H1 (cell line): ENCODE measurements at regions not wholly inside any gene's neighbourhood (a gene's known extent, or its start where the extent isn't known, plus 50 kb on each side); places are given as distances from the start of the nearest gene placed in this dataset.

Source experiments
- CTCF ChIA-PET: fragments of 300-600 bp; sonication (Branson Sonifier 250); formaldehyde crosslinking; loops from one replicate; lab custom pipeline; 2021; ENCODE audit not compliant: partially characterized antibody; lab: Charles Lee
- POLR2A ChIA-PET: fragments of 300-600 bp; sonication (Branson Sonifier 250); formaldehyde crosslinking; loops from one replicate; lab custom pipeline; 2021; ENCODE audit warnings: inconsistent platforms; ENCODE audit not compliant: partially characterized antibody; lab: Charles Lee
- DNase-seq, 2 experiments: peaks; one replicate each; pipeline versions ENCODE4 v3.0.0 to v3.0.0-alpha.2; 2010 to 2022; ENCODE audit warnings: low spot score in 2 of 2, low read depth in 1 of 2, mixed read lengths in 1 of 2
- FAIRE-seq: peaks from 2 replicates; lab custom pipeline; 2011; peaks lifted over from hg19 to GRCh38; lab: Jason Lieb, UNC
- H2AFZ ChIP-seq: 2 replicates; pipeline ENCODE4 v1.8.1; 2012; ENCODE audit warnings: low read length, inconsistent platforms
- H2AK5ac ChIP-seq: 2 replicates; pipeline ENCODE4 v1.6.1; 2013; ENCODE audit warnings: low read depth, low read length
- H2BK120ac ChIP-seq: replicated peaks from 2 replicates; pipeline ENCODE3; 2013; ENCODE audit warnings: low read depth, low read length, inconsistent platforms
- H2BK12ac ChIP-seq: 2 replicates; pipeline ENCODE4 v1.6.1; 2013; ENCODE audit warnings: low read depth, low read length
- H2BK15ac ChIP-seq: 2 replicates; pipeline ENCODE4 v1.6.1; 2013; ENCODE audit warnings: low read length
- H2BK20ac ChIP-seq: 2 replicates; pipeline ENCODE4 v1.6.1; 2013; ENCODE audit warnings: low read length
- H2BK5ac ChIP-seq: 2 replicates; pipeline ENCODE4 v1.6.1; 2013; ENCODE audit warnings: low read depth, low read length
- H3K14ac ChIP-seq: 2 replicates; pipeline ENCODE4 v1.6.1; 2013; ENCODE audit warnings: inconsistent platforms; ENCODE audit not compliant: insufficient read length
- H3K18ac ChIP-seq: 2 replicates; pipeline ENCODE4 v1.6.1; 2013; ENCODE audit warnings: low read length; ENCODE audit errors: extremely low read depth
- H3K23ac ChIP-seq: 2 replicates; pipeline ENCODE4 v1.6.1; 2013; ENCODE audit warnings: inconsistent platforms; ENCODE audit not compliant: insufficient read length
- H3K23me2 ChIP-seq: 2 replicates; pipeline ENCODE4 v1.6.1; 2013; ENCODE audit warnings: low read depth, low read length
- H3K27ac ChIP-seq: 2 replicates; pipeline ENCODE4 v1.6.1; 2011; ENCODE audit warnings: low read depth, low read length, inconsistent platforms
- H3K27me3 ChIP-seq, 4 experiments: replicated peaks in 1 of 4; 1 replicate in 1 of 4; 2 replicates in 3 of 4; pipeline versions ENCODE4 v1.6.1 to v1.8.1; 2011 to 2013; ENCODE audit warnings: low read length in 3 of 4, mild to moderate bottlenecking in 3 of 4, inconsistent platforms in 2 of 4, mixed read lengths in 2 of 4, moderate library complexity in 1 of 4; ENCODE audit not compliant: control insufficient read depth in 3 of 4, insufficient read depth in 3 of 4; ENCODE audit errors: extremely low read depth in 1 of 4
- H3K36me3 ChIP-seq, 4 experiments: 2 replicates each; pipeline versions ENCODE4 v1.6.1 to v1.8.1; 2011 to 2013; ENCODE audit warnings: mild to moderate bottlenecking in 4 of 4, low read length in 3 of 4, moderate library complexity in 2 of 4, control low read depth in 1 of 4, inconsistent platforms in 1 of 4; ENCODE audit not compliant: insufficient read depth in 4 of 4, control insufficient read depth in 2 of 4
- H3K4ac ChIP-seq: replicated peaks from 2 replicates; pipeline ENCODE3; 2013; ENCODE audit warnings: low read length, low read depth, mixed read lengths, inconsistent platforms; ENCODE audit not compliant: insufficient read length
- H3K4me1 ChIP-seq, 4 experiments: replicated peaks in 1 of 4; 1 replicate in 1 of 4; 2 replicates in 3 of 4; pipeline versions ENCODE4 v1.6.1 to v1.8.1; 2011 to 2013; ENCODE audit warnings: low read length in 3 of 4, inconsistent platforms in 2 of 4, mixed read lengths in 1 of 4; ENCODE audit not compliant: insufficient read depth in 4 of 4, control insufficient read depth in 3 of 4
- H3K4me2 ChIP-seq, 2 experiments: 2 replicates each; pipeline versions ENCODE4 v1.6.1 to v1.8.1; 2011 to 2013; ENCODE audit warnings: low read depth in 2 of 2, low read length in 2 of 2, control low read depth in 1 of 2, inconsistent platforms in 1 of 2, mild to moderate bottlenecking in 1 of 2; ENCODE audit not compliant: insufficient read depth in 1 of 2
- H3K4me3 ChIP-seq, 4 experiments: fragments of 200-600, 300-600 bp in 1 of 4; sonication (generic), shearing (Covaris generic), sonication (Bioruptor Twin) in 1 of 4; 2 replicates each; pipeline versions ENCODE4 v1.5.1 to v1.8.1; 2011 to 2016; ENCODE audit warnings: low read length in 4 of 4, low read depth in 3 of 4, control low read depth in 2 of 4, inconsistent platforms in 2 of 4, mild to moderate bottlenecking in 2 of 4, mixed read lengths in 1 of 4, moderate library complexity in 1 of 4; ENCODE audit not compliant: insufficient read depth in 2 of 4; ENCODE audit errors: extremely low read depth in 1 of 4
- H3K56ac ChIP-seq: replicated peaks from 2 replicates; pipeline ENCODE3; 2013; ENCODE audit warnings: low read depth, mild to moderate bottlenecking, mixed read lengths, low read length, inconsistent platforms; ENCODE audit not compliant: insufficient read length
- H3K79me1 ChIP-seq: 2 replicates; pipeline ENCODE4 v1.6.1; 2013; ENCODE audit warnings: low read depth, low read length, control low read depth
- H3K79me2 ChIP-seq, 2 experiments: 2 replicates each; pipeline versions ENCODE4 v1.6.1 to v1.8.1; 2012 to 2013; ENCODE audit warnings: low read length in 2 of 2, mild to moderate bottlenecking in 2 of 2, inconsistent platforms in 1 of 2; ENCODE audit not compliant: insufficient read depth in 2 of 2, control insufficient read depth in 1 of 2
- H3K9ac ChIP-seq, 4 experiments: replicated peaks in 1 of 4; 1 replicate in 1 of 4; 2 replicates in 3 of 4; pipeline versions ENCODE4 v1.6.1 to v1.8.1; 2011 to 2013; ENCODE audit warnings: low read depth in 3 of 4, low read length in 3 of 4, control low read depth in 2 of 4, mild to moderate bottlenecking in 2 of 4, moderate library complexity in 2 of 4, inconsistent platforms in 1 of 4; ENCODE audit errors: extremely low read depth in 1 of 4
- H3K9me3 ChIP-seq, 2 experiments: 2 replicates each; pipeline versions ENCODE4 v1.6.1 to v1.8.1; 2012 to 2013; ENCODE audit warnings: mild to moderate bottlenecking in 2 of 2, moderate library complexity in 2 of 2, control low read depth in 1 of 2, inconsistent platforms in 1 of 2, low read depth in 1 of 2, low read length in 1 of 2, mixed read lengths in 1 of 2; ENCODE audit not compliant: insufficient read depth in 2 of 2
- H4K20me1 ChIP-seq, 2 experiments: replicated peaks in 1 of 2; 2 replicates each; pipeline versions ENCODE3 to v1.8.1; 2011 to 2013; ENCODE audit warnings: inconsistent platforms in 2 of 2, low read length in 2 of 2, mild to moderate bottlenecking in 1 of 2; ENCODE audit not compliant: insufficient read depth in 2 of 2, control insufficient read depth in 1 of 2
- H4K5ac ChIP-seq: 2 replicates; pipeline ENCODE4 v1.6.1; 2013; ENCODE audit warnings: low read length, low read depth, mixed read lengths, inconsistent platforms; ENCODE audit not compliant: insufficient read length
- H4K8ac ChIP-seq: 2 replicates; pipeline ENCODE4 v1.8.0; 2013; ENCODE audit warnings: mild to moderate bottlenecking, moderate library complexity, low read length, inconsistent platforms; ENCODE audit not compliant: insufficient read depth; ENCODE audit errors: extremely low read depth
- H4K91ac ChIP-seq: replicated peaks from 2 replicates; pipeline ENCODE3; 2013; ENCODE audit warnings: low read length, mixed read lengths, inconsistent platforms; ENCODE audit not compliant: insufficient read length
- ASH2L ChIP-seq: fragments of 200-600, 300-600 bp; sonication (generic); IDR thresholded peaks from one replicate; pipeline ENCODE4 v1.7.1; 2017; ENCODE audit warnings: low read length
- CTCF ChIP-seq, 3 experiments: IDR thresholded peaks; 1 replicate in 2 of 3; 2 replicates in 1 of 3; pipeline versions ENCODE4 v1.5.1 to v1.6.1; 2011; ENCODE audit warnings: low read length in 3 of 3, mild to moderate bottlenecking in 3 of 3, inconsistent platforms in 2 of 3, low read depth in 1 of 3, moderate library complexity in 1 of 3; ENCODE audit not compliant: insufficient read depth in 1 of 3; ENCODE audit errors: control extremely low read depth in 1 of 3
- RAD21 ChIP-seq, 2 experiments: IDR thresholded peaks in 1 of 2; conservative IDR thresholded peaks in 1 of 2; 2 replicates each; pipeline ENCODE4 v1.6.1; 2011; ENCODE audit warnings: low read depth in 2 of 2, low read length in 2 of 2, improper control_type of control experiment in 1 of 2, inconsistent platforms in 1 of 2, mild to moderate bottlenecking in 1 of 2, moderate library complexity in 1 of 2
- YY1 ChIP-seq: IDR thresholded peaks from 2 replicates; pipeline ENCODE4 v1.6.1; 2011; ENCODE audit warnings: low read depth, mild to moderate bottlenecking, low read length
- WGBS, 2 experiments: shearing (Covaris generic) in 1 of 2; methylation state at CpG; one replicate each; pipeline versions ENCODE4 v1.1.6 to v1.1.7; 2013 to 2015; ENCODE audit warnings: low lambda C conversion rate in 2 of 2, mixed read lengths in 2 of 2, inconsistent platforms in 1 of 2, low coverage in 1 of 2, missing lambda C conversion rate in 1 of 2; ENCODE audit not compliant: insufficient replicate concordance in 2 of 2, insufficient coverage in 1 of 2, insufficient read length in 1 of 2; ENCODE audit errors: extremely low coverage in 1 of 2, missing lambda C conversion rate in 1 of 2; 5-methylcytosine and 5-hydroxymethylcytosine counted together

GRCh38 chr17:34146440-34147043, 108.5 kb upstream of the CCL2 start:
- H3K14ac ChIP-seq, result no peak overlapping the region
- H4K8ac ChIP-seq, result no peak overlapping the region
- H4K91ac ChIP-seq, result no peak overlapping the region
- 0 out of 2 replicates have a peak overlapping the region, but pooled peaks have one; percentile 84 for H2BK15ac ChIP-seq
- no peak overlapping the region for H2AFZ ChIP-seq
- peaks cover 0 to 4% (median 0%) of the 10 kb centered on the region in 4 experiments; a peak in 3 of 7 replicates for H3K4me1 ChIP-seq
- FAIRE-seq (peak; percentile 95), DNase-seq (peak in 1 of 2 experiments; percentile 90)
- no peak overlapping the region for H2AK5ac ChIP-seq
- no peak overlapping the region for H2BK5ac ChIP-seq
- H3K18ac ChIP-seq, result no peak overlapping the region
- H3K4me2 ChIP-seq, result no peak overlapping the region
- no peak overlapping the region for H3K9ac ChIP-seq
- H3K79me1 ChIP-seq, result no peaks in the 10 kb centered on the region; the same call in 1 of the 2 replicates
- ChIA-PET CTCF (interaction anchor here (0.6 to 6.3 kb wide), 57 partner anchors 10 to 422 kb away, joined by 3 to 157 read pairs (median 5); partner anchors contain the start of gene CCL8), POLR2A (interaction anchor here (0.9 to 2.2 kb wide), 5 partner anchors 10 to 72 kb away, joined by 3 to 11 read pairs (median 3); no protein-coding TSS in a partner anchor)
- H4K5ac ChIP-seq, result no peak overlapping the region
- WGBS, 2 experiments, result 45% methylated on average over 5 of the region's 5 CpGs; no CpG with 5 or more reads in 1 of the 2 experiments
- TF ChIP-seq RAD21 (IDR thresholded peaks at IDR 0.05 in 1 of 2, conservative IDR thresholded peaks at IDR 0.05 in 1 of 2; ENCODE audit: low read depth in 2 of 2, low read length in 2 of 2) (peak; percentile 93 to 96), ASH2L (no peak), CTCF (IDR thresholded peaks at IDR 0.05; ENCODE audit: control extremely low read depth in 1 of 3, insufficient read depth in 1 of 3, low read depth in 1 of 3, low read length in 3 of 3) (peak; percentile 93 to 99 (median 97)), YY1 (peak; percentile 44; the same call in 1 of the 2 replicates)
- peak overlapping the region; percentile 20; the same call in 1 of the 2 replicates for H2BK12ac ChIP-seq
- no peaks in the 10 kb centered on the region; the same call in 1 of the 2 replicates for H3K23me2 ChIP-seq
- no peak overlapping the region for H3K23ac ChIP-seq
- no peak overlapping the region for H3K56ac ChIP-seq
- no peak overlapping the region for H3K4ac ChIP-seq
- no peaks in the 10 kb centered on the region for H3K27me3 ChIP-seq
- H4K20me1 ChIP-seq, result no peaks in the 10 kb centered on the region
- no peak overlapping the region for H2BK120ac ChIP-seq
- no peak overlapping the region for H3K4me3 ChIP-seq
- no peaks in the 10 kb centered on the region for H3K9me3 ChIP-seq
- 0 out of 4 replicates have a peak, but pooled peaks cover 0 to 2% of the 10 kb centered on the region in 2 experiments for H3K79me2 ChIP-seq
- no peak overlapping the region for H2BK20ac ChIP-seq
- no peaks in the 10 kb centered on the region for H3K36me3 ChIP-seq
- H3K27ac ChIP-seq, result no peak overlapping the region
